GM18499 (cell line): ENCODE measurements at regions not wholly inside any gene's neighbourhood (a gene's known extent, or its start where the extent isn't known, plus 50 kb on each side); places are given as distances from the start of the nearest gene placed in this dataset.

Source experiments
- ATAC-seq: cut with Tn5 transposase; IDR thresholded peaks from one replicate; pipeline ENCODE4 v1.9.1; 2021; ENCODE audit warnings: moderate number of reproducible peaks; ENCODE audit not compliant: insufficient read depth, unreplicated experiment

DNA sequence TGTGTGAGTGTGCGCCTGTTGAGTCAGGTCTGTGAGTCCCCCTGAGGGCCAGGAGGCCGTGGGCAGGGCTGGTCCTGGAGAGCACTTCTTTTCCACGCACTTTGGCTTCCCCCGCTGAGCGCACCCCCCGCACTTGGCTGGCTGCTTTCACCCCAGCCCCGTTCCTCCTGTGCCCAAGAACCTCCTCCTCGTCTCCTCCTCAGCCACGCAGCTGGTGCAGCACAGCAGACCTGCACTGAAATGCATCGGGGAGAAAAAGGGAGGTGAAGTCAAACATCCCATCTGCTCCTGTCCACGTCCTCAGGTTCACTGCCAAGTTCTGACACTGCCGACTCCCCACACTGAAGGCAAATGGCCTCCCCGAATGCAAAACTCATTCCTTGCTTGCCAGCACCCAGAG, 362.7 kb upstream of the SFSWAP start:
- no peak for ATAC-seq

DNA sequence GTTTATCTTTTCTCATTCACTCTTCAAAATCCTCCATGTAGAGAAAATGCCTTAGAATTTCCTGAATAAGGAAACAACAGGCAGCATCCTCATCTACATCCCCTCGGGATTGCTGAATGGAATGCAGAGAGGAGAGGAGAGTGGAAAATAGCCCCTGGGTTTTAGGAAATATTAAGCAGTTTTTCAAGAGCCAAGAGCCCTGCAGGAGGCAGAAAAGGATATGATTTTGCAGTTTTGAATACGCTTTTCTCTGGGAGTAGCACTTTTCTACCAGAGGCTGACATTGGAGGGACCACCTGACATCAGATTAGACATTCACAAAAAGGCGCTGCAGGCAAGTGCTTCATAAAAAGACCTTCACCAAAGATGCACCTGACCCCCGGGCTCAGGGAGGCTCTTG, 362.2 kb upstream of the SFSWAP start:
- no peak for ATAC-seq

DNA sequence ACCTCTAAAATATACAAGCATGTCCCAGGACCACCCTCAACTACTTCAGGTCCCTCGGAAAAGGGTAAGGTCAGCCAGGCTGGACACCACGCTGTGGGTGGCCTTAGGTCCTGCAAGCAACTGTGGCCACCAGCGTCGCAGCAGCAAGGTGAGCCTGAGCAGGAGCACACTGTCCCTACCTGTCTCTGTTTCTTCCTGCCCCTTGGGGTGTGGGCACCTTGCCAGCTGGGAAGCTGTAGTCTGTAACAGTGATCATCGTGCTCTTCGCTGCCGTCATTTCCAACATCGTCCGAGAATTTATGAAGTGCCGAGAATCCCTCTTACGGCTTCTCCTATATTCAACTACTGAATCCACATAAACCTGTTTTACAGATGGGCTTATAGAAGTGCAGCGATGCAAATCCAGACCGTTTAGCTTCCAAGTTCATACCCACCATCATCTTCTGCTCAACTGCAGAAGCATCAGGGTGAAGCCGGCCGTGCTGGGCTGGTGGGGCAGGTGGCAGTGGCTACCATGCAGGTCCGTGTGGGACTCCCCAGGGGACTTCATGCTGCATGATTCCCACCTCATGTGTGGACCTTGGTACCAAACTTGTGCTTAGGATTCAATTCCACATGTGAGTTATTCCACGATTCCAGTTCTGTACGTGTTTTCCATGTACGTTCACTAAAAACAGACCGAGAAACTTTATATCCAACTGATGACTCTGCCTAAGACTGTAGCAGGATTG, 361.3 kb upstream of the SFSWAP start:
- no peak for ATAC-seq

DNA sequence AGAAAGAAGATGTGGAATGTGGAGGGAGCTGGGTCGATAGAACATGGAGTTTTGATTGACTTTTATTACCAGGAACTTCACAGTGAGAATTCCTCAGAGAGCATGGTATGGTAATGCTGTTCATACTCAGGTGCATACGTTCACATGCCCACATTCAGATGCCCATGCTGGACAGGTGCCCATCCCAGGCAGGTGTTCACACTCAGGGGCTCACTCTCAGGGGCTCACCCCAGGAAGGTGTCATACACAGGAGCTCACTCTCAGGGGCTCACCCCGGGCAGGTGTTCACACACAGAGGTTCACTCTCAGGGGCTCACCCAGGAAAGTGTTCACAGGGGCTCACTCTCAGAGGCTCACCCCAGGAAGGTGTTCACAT, 360.0 kb upstream of the SFSWAP start:
- ATAC-seq = no peak

DNA sequence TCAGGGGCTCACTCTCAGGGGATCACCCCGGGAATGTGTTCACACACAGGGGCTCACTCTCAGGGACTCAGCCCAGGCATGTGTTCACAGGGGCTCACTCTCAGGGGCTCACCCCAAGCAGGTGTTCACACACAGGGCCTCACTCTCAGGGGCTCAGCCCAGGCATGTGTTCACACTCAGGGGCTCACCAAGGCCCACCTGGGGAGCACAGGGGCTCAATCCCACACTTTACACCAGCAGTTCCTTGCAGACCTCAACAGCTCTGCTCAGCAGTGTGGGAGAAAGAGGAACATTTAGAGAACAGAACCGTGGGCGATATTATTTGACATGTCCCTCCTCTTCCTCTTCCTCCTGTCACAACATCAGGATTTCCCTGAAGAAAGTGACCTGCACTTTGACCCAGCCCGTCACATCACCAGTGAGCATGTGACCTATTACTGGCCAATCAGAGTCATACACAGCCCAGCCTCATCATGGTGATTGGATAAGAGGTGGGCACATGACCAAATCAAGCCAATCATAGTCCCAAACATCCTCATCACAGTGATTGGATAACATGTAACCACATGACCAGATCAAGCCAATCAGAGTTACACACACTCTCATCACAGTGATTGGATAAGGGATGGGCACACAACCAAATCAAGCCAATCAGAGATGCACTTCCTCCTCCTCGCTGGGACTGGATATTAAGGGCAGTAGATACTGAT, 359.4 kb upstream of the SFSWAP start:
- no peak for ATAC-seq

DNA sequence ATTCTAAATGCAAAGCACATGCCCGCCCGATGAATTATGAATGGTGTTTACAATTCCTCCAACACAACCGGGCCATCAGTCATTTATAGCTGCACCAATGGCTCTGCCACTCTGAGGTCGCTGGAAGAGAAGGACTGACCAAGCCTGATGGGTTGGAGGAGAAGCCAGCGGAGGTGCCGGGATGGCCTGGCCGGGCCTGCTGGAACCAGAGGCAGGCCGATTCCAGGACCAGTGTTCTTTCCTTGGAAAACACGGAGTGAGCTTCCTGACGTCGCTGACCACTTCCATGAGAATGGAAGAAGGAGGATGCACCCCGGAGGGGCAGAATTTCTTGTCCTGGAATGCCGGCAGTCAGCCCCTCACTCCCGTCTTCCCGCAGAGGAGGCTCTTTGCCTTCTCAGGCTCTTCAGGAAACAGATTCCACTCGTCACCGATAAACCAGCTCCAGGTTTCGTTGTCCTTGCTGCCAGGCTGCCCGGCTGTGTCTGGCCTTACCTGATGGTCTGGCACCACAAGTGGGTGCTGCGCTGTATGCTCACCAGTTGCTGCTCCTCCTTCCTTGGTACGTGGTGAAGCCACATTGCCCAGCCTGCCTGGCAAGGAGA, 358.5 kb upstream of the SFSWAP start:
- no peak for ATAC-seq

DNA sequence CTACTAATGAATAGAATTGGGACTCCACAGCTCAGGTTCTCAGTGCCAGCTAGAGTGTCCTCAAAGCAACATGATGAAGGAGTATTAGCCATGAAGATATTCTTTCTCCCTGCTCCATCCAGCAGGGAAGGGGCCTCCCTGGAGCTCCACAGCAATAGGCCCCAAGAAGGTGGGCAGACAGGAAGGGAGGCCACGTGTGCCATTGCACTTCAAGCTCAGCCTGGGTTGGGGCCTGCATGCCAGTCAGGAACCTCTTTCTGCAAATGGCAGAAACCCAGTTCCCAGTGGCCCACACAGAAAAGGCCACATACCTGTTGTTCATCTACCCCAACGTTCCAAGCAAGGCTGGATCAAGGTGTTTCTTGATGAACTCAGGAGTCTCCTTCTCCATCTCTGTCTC, 357.5 kb upstream of the SFSWAP start:
- ATAC-seq = no peak

DNA sequence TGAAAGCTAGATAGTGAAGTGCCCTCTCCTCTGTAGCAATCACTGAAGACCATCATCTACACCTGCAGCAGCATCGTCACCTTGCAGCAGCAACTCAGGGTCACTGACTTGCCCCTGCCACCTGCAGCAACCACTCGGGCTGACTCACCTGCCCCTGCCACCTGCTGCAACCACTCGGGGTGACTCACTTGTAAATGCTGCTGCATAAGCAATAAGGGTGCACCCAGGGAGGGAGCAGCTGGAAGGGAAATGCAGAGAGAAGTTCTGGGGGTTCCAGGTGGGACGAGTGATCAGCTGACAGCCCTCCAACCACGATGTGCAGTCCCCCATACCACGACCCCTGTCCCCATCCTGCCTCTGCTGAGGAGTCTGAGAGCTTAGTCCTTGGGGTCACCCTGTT, 357.1 kb upstream of the SFSWAP start:
- no peak for ATAC-seq

DNA sequence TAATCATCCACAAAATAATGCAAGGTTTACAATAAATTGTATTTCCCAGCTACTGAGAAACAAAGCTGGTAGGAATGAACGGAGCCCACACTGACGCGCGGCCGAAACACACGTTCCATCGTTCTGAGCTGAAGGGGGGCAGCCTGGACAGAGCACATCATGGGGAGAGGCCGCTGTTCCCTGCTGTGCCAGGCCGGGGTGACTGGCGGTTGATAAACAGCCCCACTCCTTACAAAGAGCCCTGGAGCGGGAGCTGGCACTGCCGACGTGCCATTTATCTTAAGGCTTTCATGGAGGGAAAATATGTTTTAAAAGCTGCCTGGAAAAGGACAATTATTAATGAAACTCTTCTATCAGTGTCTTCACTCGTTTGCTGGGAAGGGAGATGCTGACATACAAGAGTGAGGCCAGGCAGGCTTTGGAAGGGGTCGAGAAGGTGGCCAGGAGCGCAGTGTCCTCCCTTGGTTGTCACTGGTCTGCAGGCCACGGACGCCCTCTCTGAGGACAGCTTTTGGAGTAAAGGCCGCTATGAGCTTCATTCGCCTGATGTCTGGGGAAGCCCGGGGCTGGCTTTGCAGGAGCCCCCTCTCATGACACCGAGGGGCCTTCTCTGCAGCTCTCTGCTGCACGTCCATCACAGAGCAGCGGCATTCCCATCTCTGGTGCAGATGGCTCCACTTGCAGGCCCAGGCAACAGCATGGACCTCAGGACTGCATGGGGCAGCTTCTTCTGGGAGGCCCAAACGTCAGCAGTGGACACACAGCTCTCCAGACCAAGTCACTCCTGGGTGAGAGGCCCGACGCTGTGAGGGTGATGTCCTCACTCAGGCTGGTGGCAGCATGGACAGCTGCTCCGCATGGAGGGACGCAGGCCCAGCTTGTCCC, 355.3 kb upstream of the SFSWAP start:
- ATAC-seq = no peak

DNA sequence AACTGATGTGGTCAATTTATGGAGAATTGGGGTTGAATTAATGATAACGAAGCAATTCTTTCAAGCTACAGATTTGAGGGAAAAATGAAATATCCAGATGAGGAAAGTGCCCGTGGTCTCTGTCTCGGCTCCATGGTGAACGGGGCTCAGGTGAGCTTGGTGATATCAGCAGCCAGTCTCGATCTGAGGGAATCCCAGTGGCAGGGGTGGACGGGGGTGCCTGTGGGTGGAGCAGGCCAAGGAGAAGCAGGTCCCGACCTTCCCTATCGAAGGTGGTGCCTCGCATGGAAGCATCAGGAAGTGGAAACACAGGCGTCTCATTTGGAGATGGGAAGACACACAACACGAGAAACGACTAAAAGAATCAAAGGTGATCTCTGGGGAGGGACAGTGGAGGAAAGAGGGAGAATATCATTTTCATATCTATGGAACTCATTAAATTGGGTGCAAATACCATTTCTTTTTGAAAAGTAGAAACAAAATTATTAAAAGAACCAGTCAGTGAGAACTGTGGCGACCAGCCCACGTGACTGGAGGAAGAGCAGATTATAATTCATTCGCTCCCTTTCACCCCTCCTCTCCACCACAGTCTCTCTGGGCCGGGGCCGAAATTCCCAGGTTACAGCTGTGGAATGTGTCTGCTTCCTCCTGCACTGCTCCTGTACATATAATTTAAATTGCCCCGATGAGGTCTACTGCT, 354.3 kb upstream of the SFSWAP start:
- ATAC-seq = no peak

DNA sequence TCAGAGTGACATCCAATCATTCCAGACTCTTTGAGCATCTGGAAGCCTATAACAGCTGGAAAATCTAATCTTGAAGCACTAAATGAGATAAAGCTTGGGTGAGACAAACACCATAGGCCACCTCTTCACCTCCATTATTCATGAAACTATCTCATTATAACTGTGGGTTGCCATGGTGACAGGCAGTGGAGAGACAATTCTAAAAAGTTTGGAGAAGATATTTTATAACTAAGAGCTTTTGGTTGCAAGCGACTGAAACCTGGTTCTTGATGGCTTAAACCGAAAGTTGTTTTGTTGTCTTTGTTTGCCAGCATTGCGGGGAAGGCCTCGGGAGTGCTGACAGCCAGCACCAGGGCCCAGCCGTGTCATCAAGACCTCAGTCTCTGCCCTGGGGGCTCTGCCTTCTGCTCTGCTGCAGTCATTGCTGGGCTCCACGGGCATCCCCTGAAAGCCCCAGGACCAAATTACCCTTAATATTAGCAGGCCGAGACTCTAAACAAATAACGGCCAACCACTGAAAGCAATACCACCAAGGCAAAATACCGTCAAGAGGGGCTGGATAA, 353.6 kb upstream of the SFSWAP start:
- ATAC-seq = no peak

DNA sequence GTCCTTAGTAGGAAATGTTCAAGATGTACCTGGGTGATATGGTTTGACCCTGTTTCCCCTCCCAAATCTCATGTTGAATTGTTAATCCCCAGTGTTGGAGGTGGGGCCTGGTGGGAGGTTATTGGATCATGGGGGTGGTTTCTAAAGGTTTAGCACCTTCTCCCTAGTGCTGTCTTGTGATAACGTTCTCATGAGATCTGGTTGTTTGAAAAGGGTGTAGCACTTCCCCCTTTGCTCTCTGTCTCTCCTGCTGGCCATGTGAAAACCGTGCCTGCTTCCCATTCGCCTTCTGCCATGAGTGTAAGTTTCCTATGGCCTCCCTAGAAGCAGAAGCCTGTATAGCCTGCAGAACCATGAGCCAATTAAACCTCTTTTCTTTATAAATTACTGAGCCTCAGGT, 353.0 kb upstream of the SFSWAP start:
- no peak for ATAC-seq

DNA sequence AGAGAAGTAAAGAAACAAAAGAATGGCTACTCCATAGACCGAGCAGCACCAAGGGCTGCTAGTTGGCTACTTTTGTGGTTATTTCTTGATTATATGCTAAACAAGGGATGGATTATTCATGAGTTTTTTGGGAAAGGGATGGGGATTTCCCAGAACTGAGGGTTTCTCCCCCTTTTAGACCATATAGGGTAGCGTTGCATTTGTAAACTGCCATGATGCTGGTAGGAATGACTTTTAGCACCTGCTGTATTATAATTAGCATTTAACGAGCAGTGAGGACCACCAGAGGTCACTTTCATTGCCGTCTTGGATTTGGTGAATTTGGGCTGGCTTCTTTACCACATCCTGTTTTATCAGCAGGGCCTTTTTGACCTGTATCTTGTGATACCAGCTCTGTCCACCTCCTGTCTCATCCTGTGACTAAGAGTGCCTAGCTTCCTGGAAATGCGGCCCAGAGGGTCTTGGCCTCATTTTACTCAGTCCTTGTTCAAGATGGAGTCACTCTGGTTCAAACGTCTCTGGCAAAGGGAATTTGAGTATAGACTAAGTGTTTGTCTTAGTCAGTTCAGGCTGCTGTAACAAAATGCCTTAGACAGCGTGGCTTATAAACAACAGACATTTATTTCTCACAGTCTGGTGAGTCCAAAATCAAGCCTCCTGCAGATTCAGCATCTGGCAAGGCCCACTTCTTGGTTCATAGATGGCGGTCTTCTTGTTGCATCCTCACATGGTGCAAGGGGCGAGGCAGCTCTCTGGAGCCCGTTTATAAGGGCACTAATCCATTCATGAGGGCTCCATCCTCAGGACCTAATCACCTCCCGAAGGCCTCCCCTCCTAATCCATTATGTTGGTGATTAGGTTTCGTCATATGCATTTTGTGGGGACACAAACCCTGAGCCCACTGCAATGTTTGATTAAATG, 348.3 kb upstream of the SFSWAP start:
- no peak for ATAC-seq

DNA sequence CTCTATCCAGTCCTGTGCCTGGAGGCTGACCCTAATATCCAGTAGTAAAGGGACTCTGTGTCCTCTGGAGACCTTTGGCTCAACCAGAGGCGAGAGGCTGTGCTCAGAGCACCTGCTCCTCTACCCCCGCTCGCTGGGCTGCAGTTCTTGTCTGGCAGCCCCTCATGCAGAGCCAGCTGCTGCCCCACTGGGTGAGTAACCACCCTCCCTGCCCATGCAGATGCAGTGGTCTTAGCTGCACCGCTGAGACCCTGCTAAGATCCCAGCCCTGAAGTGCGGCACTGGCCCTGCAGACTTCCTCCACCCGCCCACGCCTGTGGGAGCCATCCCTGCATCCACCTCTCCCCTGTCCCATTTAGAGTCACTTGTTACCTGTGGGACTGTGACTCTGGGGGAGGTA, 347.5 kb upstream of the SFSWAP start:
- no peak for ATAC-seq

DNA sequence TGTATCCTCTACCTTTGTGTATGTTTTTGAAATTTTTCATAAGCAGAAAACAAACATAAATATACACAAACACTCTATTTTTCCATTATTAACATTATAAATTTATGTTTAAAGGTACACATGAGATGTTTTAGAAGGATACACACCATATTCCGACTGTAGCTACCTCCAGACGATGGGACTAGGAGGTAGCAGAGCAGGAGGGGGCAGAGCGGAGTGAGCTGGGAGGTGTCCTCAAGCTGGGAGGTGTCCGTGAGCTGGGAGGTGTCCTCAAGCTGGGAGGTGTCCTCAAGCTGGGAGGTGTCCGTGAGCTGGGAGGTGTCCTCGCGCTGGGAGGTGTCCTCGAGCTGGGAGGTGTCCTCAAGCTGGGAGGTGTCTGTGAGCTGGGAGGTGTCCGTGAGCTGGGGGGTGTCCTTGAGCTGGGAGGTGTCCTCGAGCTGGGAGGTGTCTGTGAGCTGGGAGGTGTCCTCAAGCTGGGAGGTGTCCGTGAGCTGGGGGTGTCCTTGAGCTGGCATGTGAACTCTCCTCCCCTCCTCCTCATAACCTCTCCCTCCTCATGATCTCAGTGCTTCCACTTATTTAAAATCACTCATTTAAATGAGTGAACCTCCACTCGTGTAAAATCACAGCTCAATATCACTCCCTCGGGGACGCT, 346.9 kb upstream of the SFSWAP start:
- ATAC-seq = no peak

DNA sequence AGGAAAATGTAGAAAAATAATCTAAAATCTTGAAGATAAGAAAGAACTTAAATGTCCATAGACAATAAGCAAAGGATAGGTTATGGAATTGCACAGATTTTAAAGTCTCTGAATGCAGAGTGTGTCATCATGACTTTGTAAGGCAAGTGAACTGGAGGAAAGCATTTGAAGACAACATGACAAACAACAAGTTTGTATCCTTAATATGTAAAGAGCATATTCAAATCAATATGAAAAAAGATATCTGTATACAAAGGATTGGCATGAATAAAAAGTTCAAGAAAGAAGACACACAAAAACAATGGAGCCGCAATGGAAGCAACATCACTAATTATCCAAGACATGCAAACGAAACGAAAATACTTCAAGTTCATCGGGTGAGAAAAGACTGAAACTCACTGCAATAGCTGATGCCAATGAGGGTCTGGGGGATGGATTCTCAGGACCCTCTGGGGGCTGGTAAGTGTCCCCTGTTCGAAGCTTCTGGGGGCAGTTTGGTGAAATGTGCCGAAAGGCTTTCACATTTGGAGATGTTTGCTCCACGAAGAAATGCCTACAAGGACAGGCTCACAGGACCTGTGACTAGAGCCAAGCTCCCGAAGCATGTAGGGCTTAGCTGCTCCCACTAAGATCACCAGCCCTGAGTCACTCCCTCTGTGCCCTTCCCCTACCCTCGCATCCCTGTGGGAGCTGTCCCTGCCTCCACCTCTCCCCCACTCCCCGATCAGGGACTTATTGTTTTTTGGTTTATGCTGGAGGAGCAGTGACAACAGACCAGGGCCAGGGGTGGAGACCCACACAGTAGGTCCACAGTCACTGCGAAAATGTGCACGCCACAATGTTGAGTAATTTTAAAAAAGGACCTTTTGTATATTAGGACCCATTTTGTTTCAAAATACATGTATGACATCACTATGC, 345.7 kb upstream of the SFSWAP start:
- ATAC-seq = no peak

DNA sequence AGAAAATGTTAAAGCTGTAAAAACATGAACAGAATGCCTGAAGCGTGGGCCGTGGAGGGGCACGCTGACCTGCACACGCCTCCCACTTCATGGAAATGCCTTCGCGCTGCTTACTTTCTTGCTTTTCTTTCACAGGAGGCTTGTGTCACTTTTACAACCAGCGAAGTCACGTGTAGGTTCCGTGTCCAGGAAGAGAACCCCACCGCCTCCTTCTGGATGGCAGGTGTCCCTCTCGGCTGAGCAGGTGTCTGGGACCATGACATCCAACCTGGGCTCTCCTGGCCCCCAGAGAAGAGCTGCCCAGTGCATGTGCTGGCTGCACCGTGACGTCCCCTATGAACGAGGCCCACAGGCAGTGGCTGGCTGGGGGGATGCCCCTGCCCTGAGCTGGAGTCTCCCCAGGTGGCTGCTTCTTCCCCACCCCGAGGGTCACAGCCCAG, 345.0 kb upstream of the SFSWAP start:
- no peak for ATAC-seq
